Omental fat pad (tissue), 3 donors: ENCODE measurements at regions not wholly inside any gene's neighbourhood (a gene's known extent, or its start where the extent isn't known, plus 50 kb on each side); places are given as distances from the start of the nearest gene placed in this dataset.

Experiments used
- ATAC-seq: fragments of 150-250 bp; one replicate; pipeline ENCODE4 v1.9.1; 2016; ENCODE audit warnings: mild to moderate bottlenecking, moderate library complexity; ENCODE audit not compliant: low FRiP score
- DNase-seq: peaks from one replicate; pipeline ENCODE4 v3.0.0-alpha.2; 2019; ENCODE audit warnings: low spot score
- TF ChIP-seq, protein P1 (sequence below), 3 donors: fragments of 450-650 bp; IDR thresholded peaks; one replicate each; pipeline ENCODE4 v1.5.1; 2016 to 2017; ENCODE audit warnings: antibody characterized with exemption in 3 of 3, mild to moderate bottlenecking in 3 of 3, moderate library complexity in 2 of 3

DNA sequence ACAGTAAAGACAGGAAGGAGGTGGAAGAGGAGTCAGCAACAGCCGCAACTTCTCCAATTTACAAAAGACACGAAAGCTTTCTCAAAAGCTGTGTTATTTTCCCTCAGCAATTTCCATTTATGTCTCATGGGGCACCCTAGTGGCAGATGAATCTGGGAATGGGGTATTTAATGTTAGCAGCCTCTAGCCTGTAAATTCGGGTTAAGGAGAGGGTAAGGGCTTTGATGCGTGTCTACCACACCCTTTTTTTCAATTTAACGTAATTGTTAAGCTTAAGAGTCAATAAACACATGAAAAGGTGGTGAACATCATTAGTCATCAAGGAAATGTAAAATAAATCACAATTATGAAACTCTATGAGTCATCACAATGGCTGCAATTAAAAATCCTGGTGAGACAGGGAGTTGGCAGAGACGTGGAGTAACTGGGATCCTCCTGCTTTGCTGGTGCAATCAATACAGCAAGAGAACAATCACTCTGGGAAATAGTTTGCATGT is 986.4 kb downstream of the AACS start:
- ATAC-seq (peak; percentile 92), DNase-seq (no peak)
- TF ChIP-seq, protein P1, sequence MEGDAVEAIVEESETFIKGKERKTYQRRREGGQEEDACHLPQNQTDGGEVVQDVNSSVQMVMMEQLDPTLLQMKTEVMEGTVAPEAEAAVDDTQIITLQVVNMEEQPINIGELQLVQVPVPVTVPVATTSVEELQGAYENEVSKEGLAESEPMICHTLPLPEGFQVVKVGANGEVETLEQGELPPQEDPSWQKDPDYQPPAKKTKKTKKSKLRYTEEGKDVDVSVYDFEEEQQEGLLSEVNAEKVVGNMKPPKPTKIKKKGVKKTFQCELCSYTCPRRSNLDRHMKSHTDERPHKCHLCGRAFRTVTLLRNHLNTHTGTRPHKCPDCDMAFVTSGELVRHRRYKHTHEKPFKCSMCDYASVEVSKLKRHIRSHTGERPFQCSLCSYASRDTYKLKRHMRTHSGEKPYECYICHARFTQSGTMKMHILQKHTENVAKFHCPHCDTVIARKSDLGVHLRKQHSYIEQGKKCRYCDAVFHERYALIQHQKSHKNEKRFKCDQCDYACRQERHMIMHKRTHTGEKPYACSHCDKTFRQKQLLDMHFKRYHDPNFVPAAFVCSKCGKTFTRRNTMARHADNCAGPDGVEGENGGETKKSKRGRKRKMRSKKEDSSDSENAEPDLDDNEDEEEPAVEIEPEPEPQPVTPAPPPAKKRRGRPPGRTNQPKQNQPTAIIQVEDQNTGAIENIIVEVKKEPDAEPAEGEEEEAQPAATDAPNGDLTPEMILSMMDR (IDR thresholded peaks at IDR 0.05): no peak

DNA sequence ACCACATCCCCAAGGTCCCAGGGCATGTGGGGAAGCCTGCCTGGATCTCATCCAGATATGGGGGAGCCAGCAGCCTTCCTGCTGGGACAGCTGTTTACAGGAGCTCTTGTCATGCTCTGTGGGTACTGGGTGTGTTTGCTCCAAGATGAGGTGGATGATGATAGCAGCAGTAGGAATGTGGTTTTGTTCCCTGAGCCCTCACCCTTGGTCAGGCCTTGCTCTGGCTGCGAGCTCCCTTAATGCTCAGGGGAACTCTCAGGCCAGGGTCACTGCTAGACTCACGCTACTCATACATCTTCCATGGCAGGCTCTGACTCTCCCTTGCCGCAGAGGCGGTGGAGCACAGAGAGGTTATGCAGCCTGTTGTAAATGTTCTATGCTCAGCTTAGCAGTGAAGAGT is 990.3 kb downstream of the AACS start:
- ATAC-seq (no peak), DNase-seq (no peak)
- TF ChIP-seq, protein P1 (IDR thresholded peaks at IDR 0.05): no peak

DNA sequence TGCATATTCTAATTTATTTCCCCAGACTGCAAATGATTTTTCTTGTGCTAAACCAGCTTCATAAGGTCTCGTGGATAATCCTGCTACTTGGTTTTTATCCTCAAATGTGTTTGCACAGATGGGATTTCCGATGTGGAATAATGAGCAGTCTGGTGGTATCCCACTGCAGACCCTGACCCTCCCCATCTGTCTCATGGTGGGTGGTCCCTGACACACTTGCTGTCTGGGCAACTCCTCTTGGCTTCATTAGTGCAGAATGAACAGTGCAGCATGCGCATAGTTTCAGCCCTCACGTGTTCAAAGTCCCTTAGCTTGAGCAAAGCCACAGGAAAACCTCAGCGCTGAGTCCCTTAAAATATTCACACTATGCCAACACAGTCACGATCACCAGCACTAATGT is 996.5 kb downstream of the AACS start:
- no peak for ATAC-seq
- TF ChIP-seq, protein P1 (IDR thresholded peaks at IDR 0.05): no peak

DNA sequence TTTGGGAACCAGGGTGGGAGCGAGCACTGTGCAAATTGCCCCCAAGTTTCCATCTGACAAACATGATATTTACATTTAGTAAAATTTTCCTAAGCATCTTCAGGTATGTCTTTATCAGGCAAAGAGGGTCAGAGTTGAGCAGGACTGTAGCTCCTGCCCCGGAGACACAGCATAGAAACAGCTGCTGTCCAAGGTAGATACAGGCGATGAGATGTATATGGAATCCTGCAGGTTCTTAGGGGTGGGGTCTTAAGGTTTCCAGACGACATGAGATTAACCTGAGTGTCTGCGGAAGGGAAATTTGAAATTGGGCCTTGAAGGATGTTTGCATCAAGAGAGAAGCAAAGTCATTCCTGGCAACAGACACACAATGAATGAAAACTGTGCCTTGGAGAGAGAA is 998.8 kb downstream of the AACS start:
- ATAC-seq (no peak), DNase-seq (no peak)
- TF ChIP-seq, protein P1 (IDR thresholded peaks at IDR 0.05): no peak

More for the DNA sequence above, 996.5 kb downstream of the AACS start:
- no peak for DNase-seq

DNA sequence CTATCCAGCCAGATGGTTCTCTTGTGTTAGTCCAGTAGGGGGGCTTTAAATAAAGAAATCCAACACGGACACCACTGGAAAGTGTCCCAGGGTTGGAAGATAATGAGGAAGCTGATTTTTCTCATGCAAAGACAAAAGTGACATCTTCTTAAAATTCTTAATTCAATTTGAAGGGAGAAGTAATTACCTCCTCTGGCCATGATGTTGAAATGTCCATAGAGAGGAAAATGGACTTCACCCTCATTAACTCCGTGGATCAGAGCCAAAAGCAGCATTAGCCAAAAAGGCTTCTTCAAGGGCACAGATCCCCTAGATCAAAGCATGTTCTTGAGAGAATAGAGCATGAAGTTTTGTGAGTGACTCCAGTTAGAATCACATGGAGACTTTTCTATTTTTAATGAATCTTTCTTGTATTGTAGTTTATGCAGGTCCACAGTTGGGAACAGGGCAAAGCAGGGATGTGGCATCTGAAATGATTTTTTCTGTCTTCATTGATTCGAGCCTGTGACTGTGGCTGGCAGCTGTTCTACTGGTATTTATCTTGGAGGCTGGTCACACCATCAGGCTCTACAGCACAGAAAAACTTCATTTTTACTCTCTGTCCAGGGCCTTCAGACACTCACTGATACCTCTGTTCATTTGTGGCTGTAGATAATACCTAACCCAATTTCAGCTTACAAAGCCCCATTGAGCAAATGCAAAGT is 1002.5 kb downstream of the AACS start:
- no peak for ATAC-seq
- TF ChIP-seq, protein P1 (IDR thresholded peaks at IDR 0.05): no peak
- no peak for DNase-seq

DNA sequence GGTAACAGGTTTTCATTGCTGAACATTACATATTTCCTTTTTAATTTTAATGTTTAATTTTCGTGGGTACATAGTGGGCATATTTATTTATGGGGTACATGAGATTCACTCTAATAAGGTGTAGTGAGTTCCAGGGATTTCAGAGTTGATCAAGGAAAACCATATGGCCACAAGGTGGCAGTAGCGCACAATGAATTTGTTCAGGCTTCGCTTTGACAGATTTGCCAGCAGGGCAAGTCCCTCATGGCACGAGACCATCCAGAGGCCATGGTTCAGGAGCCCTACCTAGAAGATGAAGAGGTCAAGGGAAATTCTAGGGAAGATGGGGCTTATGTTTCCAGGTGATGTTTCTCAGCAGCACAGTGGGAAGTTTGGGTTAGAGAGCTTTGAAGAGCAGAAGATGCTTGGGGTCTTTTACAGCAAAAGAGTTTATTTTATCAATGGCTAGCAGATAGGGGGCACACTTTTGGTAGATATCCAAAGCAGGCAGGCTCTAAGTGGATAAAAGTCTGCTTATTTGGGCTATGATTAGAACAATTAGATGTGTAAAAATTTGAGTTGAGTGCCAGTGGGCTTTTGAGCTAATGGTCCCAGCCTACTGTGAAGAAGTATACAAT is 1004.4 kb downstream of the AACS start:
- peak; percentile 27 for DNase-seq
- TF ChIP-seq, protein P1 (IDR thresholded peaks at IDR 0.05): no peak
- ATAC-seq: no peak

DNA sequence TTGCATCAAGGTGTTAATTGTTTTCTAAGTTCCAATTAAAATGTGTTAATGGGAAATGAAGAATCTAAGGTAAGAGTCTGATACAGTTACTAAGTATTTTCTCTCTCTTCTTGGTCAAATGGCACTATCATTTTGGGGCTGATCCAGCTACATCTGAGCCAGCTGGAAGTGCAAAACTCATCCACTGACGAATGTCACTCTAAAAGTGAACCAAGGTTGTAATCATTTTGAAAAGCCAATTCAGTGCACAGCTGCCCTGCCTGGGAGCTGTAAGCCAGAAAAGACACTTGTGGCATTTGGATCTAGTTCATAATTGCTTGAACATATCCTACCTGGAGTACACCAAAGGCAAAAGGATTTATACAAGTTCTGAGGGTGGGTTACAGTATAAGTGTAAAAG is 1011.3 kb downstream of the AACS start:
- DNase-seq (no peak), ATAC-seq (no peak)
- TF ChIP-seq, protein P1 (IDR thresholded peaks at IDR 0.05): no peak
